HepG2 (cell line): ENCODE measurements at regions not wholly inside any gene's neighbourhood (a gene's known extent, or its start where the extent isn't known, plus 50 kb on each side); places are given as distances from the start of the nearest gene placed in this dataset.

Experiments used
- ATAC-seq: fragments of 200-7000 bp; cut with Tn5 transposase; 3 replicates; pipeline ENCODE4 v1.9.1; 2020; ENCODE audit warnings: mild to moderate bottlenecking, moderate library complexity
- BruUV-seq: library from RNA; stranded (reverse); fragments of 400-500 nt; replicated peaks from 2 replicates; lab custom pipeline; 2021; lab: Mats Ljungman, UMichigan
- CTCF ChIA-PET: fragments of 300-600 bp; formaldehyde crosslinking; extraction: SDS; loops from one replicate; lab custom pipeline; 2021; ENCODE audit warnings: low total read pairs, inconsistent platforms, low intra/inter-chr PET ratio; lab: Yijun Ruan, JAX
- POLR2A ChIA-PET: fragments of 350-600 bp; sonication (Branson Sonifier 250); formaldehyde crosslinking; loops from one replicate; lab custom pipeline; 2020; ENCODE audit warnings: antibody characterized with exemption, inconsistent platforms; lab: Yijun Ruan, JAX
- DNase-seq: peaks from one replicate; pipeline ENCODE4 v3.0.0-alpha.2; 2015; ENCODE audit warnings: low spot score
- FAIRE-seq: peaks from 3 replicates; lab custom pipeline; 2011; peaks lifted over from hg19 to GRCh38; lab: Jason Lieb, UNC
- H2AFZ ChIP-seq: one replicate; pipeline ENCODE4 v1.6.1; 2011; ENCODE audit warnings: low read length, inconsistent platforms
- H3K27ac ChIP-seq: fragments of 300-600 bp; 3 replicates; pipeline ENCODE4 v1.8.0; 2011; ENCODE audit warnings: mixed run types, mild to moderate bottlenecking, mixed read lengths, low read length, inconsistent platforms; ENCODE audit not compliant: insufficient read depth; ENCODE audit errors: extremely low read length
- H3K27me3 ChIP-seq, 2 experiments: fragments of 200-600 bp in 1 of 2; 2 replicates in 1 of 2; 3 replicates in 1 of 2; pipeline versions ENCODE4 v1.6.0 to v1.8.0; 2011; ENCODE audit warnings: low read length in 2 of 2, mild to moderate bottlenecking in 2 of 2, moderate library complexity in 2 of 2, inconsistent platforms in 1 of 2; ENCODE audit not compliant: insufficient read depth in 2 of 2, control insufficient read depth in 1 of 2
- H3K36me3 ChIP-seq, 2 experiments: fragments of 200-600 bp in 1 of 2; replicated peaks in 1 of 2; 2 replicates in 1 of 2; 3 replicates in 1 of 2; pipeline versions ENCODE4 v1.5.1 to v1.8.0; 2011; ENCODE audit warnings: low read length in 2 of 2, inconsistent platforms in 1 of 2; ENCODE audit not compliant: insufficient read depth in 2 of 2, control insufficient read depth in 1 of 2
- H3K4me1 ChIP-seq: 2 replicates; pipeline ENCODE4 v1.5.1; 2012; ENCODE audit warnings: low read length, inconsistent platforms; ENCODE audit not compliant: insufficient read depth
- H3K4me2 ChIP-seq: 2 replicates; pipeline ENCODE4 v1.6.0; 2011; ENCODE audit warnings: low read depth, low read length, inconsistent platforms
- H3K4me3 ChIP-seq, 3 experiments: fragments of 200-600 bp in 1 of 3; sonication (generic), shearing (Covaris generic) in 1 of 3; replicated peaks in 1 of 3; 2 replicates each; pipeline ENCODE4 v1.5.1; 2011 to 2016; ENCODE audit warnings: low read length in 3 of 3, inconsistent platforms in 2 of 3, low read depth in 2 of 3, mild to moderate bottlenecking in 2 of 3, control low read depth in 1 of 3, mixed read lengths in 1 of 3; ENCODE audit not compliant: insufficient read depth in 1 of 3
- H3K79me2 ChIP-seq: one replicate; pipeline ENCODE4 v1.6.1; 2011; ENCODE audit warnings: low read length, inconsistent platforms; ENCODE audit not compliant: insufficient read depth
- H3K9ac ChIP-seq: 2 replicates; pipeline ENCODE4 v1.6.0; 2011; ENCODE audit warnings: mild to moderate bottlenecking, low read depth, low read length, inconsistent platforms; ENCODE audit not compliant: insufficient read depth
- H3K9me3 ChIP-seq: 2 replicates; pipeline ENCODE4 v1.5.1; 2012; ENCODE audit warnings: mild to moderate bottlenecking, low read length
- H4K20me1 ChIP-seq: 2 replicates; pipeline ENCODE4 v1.6.0; 2011; ENCODE audit warnings: inconsistent platforms, mild to moderate bottlenecking, low read length, moderate library complexity; ENCODE audit not compliant: insufficient read depth
- CEBPB ChIP-seq: IDR thresholded peaks from 2 replicates; pipeline ENCODE4 v1.6.1; 2011; ENCODE audit warnings: low read depth, low read length, improper control_type of control experiment, borderline replicate concordance
- FIP1L1 ChIP-seq: fragments of 200-400 bp; formaldehyde crosslinking; IDR thresholded peaks from 2 replicates; pipeline ENCODE4 v1.6.1; 2018; ENCODE audit warnings: low read depth, mild to moderate bottlenecking, low read length, moderate library complexity, borderline replicate concordance; ENCODE audit not compliant: insufficient read depth
- NFYC ChIP-seq: IDR thresholded peaks from 2 replicates; pipeline ENCODE4 v1.6.1; 2016; ENCODE audit warnings: missing genetic modification reagents, missing compliant biosample characterization
- PITX1 ChIP-seq: sonication (generic); formaldehyde crosslinking; IDR thresholded peaks from 2 replicates; pipeline ENCODE4 v1.5.1; 2020; ENCODE audit warnings: mild to moderate bottlenecking, missing genetic modification reagents
- POGZ ChIP-seq: sonication (generic); formaldehyde crosslinking; IDR thresholded peaks from 2 replicates; pipeline ENCODE4 v1.4.0; 2020; ENCODE audit warnings: mild to moderate bottlenecking, missing genetic modification reagents
- RAD21 ChIP-seq: fragments of 450-650 bp; formaldehyde crosslinking; IDR thresholded peaks from 2 replicates; pipeline ENCODE4 v1.5.0; 2020; ENCODE audit warnings: mild to moderate bottlenecking
- SP140L ChIP-seq: sonication (generic); formaldehyde crosslinking; IDR thresholded peaks from 2 replicates; pipeline ENCODE4 v1.4.0; 2020; ENCODE audit warnings: missing genetic modification reagents, borderline replicate concordance
- ZC3H13 ChIP-seq: sonication (generic); formaldehyde crosslinking; IDR thresholded peaks from 2 replicates; pipeline ENCODE4 v1.8.1; 2023; ENCODE audit warnings: mild to moderate bottlenecking, missing genetic modification reagents, moderate library complexity
- ZNF512 ChIP-seq: sonication (generic); formaldehyde crosslinking; IDR thresholded peaks from 2 replicates; pipeline ENCODE4 v1.4.0; 2020; ENCODE audit warnings: mild to moderate bottlenecking, missing genetic modification reagents
- ZNF552 ChIP-seq: sonication (generic); formaldehyde crosslinking; IDR thresholded peaks from 2 replicates; pipeline ENCODE4 v1.9.0; 2022; ENCODE audit warnings: missing genetic modification reagents, mild to moderate bottlenecking, borderline replicate concordance
- ZNF556 ChIP-seq: sonication (generic); formaldehyde crosslinking; IDR thresholded peaks from 2 replicates; pipeline ENCODE4 v1.4.0; 2020; ENCODE audit warnings: mild to moderate bottlenecking, missing genetic modification reagents, borderline replicate concordance
- ZNF646 ChIP-seq: sonication (generic); formaldehyde crosslinking; IDR thresholded peaks from 2 replicates; pipeline ENCODE4 v1.9.0; 2021; ENCODE audit warnings: mild to moderate bottlenecking, missing genetic modification reagents
- ZSCAN12 ChIP-seq: sonication (generic); formaldehyde crosslinking; IDR thresholded peaks from 2 replicates; pipeline ENCODE4 v1.9.0; 2021; ENCODE audit warnings: mild to moderate bottlenecking, missing genetic modification reagents
- ZSCAN22 ChIP-seq: sonication (generic); formaldehyde crosslinking; IDR thresholded peaks from 2 replicates; pipeline ENCODE4 v1.4.0; 2020; ENCODE audit warnings: mild to moderate bottlenecking, missing genetic modification reagents
- ZSCAN25 ChIP-seq: sonication (generic); formaldehyde crosslinking; IDR thresholded peaks from 2 replicates; pipeline ENCODE4 v1.8.0; 2022; ENCODE audit warnings: mild to moderate bottlenecking, missing genetic modification reagents
- WGBS: methylation state at CpG from one replicate; pipeline ENCODE4 v1.1.6; 2017; ENCODE audit warnings: low lambda C conversion rate; 5-methylcytosine and 5-hydroxymethylcytosine counted together
- in situ Hi-C: cut with HindIII; loops from 2 replicates; pipeline ENCODE4 v1.10.0; 2017; ENCODE audit warnings: low pct_unique_long_range_greater_than_20kb; ENCODE audit not compliant: extremely low pct_ligation_motif_present
- intact Hi-C: fragments of 100-400 bp; cut with micrococcal nuclease; formaldehyde crosslinking; loops from one replicate; pipeline ENCODE4 v1.10.0; 2022; ENCODE audit not compliant: unreplicated experiment
- TF ChIP-seq, protein P1 (sequence below): sonication (generic); formaldehyde crosslinking; IDR thresholded peaks from 2 replicates; pipeline ENCODE4 v1.4.0; 2020; ENCODE audit warnings: missing genetic modification reagents, borderline replicate concordance

DNA sequence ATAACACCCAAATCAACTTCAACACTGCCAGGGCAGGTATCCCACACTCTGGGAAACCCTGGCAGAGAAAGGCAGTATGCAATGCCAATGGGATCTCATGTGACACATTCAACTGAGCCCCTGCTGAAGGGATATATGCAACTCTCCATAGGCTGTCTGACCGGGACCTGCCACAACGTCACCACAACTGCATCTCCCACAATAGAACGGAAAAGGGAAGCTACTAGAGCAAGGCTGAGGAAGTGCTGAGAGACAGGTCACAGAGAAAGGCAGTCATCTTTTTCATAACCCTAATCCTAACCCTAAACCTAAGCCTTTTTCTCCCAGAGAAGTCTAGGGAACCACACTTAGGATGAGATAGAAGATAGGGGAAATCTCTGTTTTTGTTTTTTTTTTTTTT, 345.9 kb upstream of the CD180 start:
- no peak for DNase-seq
- WGBS: 78% methylated on average over 3 of the region's 3 CpGs
- Histone ChIP-seq H2AFZ (no peak overlapping the region), H3K36me3 (no peaks in the 10 kb centered on the region), H3K27ac (no peak overlapping the region), H3K4me1 (no peaks in the 10 kb centered on the region), H4K20me1 (no peaks in the 10 kb centered on the region), H3K27me3 (no peaks in the 10 kb centered on the region; a peak in 1 of 5 replicates), H3K79me2 (no peaks in the 10 kb centered on the region), H3K9me3 (no peaks in the 10 kb centered on the region), H3K9ac (no peak overlapping the region), H3K4me2 (no peak overlapping the region), H3K4me3 (no peak overlapping the region)
- no TSS peak for BruUV-seq
- FAIRE-seq: no peak
- intact Hi-C loops: no loop called here
- no peak for ATAC-seq
- in situ Hi-C loops: no loop called here
- CTCF ChIA-PET: no interaction called here
- POLR2A ChIA-PET: no interaction called here
- TF ChIP-seq ZNF646 (CRISPR knock-in tag) (no peak), RAD21 (CRISPR knock-in tag) (no peak), SP140L (CRISPR knock-in tag) (no peak), ZNF512 (CRISPR knock-in tag) (no peak), POGZ (CRISPR knock-in tag) (no peak), NFYC (CRISPR knock-in tag) (no peak), ZSCAN12 (no peak), ZNF556 (CRISPR knock-in tag) (no peak), ZSCAN25 (no peak), CEBPB (no peak), ZSCAN22 (CRISPR knock-in tag) (no peak), PITX1 (CRISPR knock-in tag) (no peak), ZNF552 (no peak), ZC3H13 (CRISPR knock-in tag) (no peak), FIP1L1 (no peak)
- TF ChIP-seq, protein P1, sequence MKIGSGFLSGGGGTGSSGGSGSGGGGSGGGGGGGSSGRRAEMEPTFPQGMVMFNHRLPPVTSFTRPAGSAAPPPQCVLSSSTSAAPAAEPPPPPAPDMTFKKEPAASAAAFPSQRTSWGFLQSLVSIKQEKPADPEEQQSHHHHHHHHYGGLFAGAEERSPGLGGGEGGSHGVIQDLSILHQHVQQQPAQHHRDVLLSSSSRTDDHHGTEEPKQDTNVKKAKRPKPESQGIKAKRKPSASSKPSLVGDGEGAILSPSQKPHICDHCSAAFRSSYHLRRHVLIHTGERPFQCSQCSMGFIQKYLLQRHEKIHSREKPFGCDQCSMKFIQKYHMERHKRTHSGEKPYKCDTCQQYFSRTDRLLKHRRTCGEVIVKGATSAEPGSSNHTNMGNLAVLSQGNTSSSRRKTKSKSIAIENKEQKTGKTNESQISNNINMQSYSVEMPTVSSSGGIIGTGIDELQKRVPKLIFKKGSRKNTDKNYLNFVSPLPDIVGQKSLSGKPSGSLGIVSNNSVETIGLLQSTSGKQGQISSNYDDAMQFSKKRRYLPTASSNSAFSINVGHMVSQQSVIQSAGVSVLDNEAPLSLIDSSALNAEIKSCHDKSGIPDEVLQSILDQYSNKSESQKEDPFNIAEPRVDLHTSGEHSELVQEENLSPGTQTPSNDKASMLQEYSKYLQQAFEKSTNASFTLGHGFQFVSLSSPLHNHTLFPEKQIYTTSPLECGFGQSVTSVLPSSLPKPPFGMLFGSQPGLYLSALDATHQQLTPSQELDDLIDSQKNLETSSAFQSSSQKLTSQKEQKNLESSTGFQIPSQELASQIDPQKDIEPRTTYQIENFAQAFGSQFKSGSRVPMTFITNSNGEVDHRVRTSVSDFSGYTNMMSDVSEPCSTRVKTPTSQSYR: no peak
